Choroid plexus epithelial cell (primary cell): ENCODE measurements at regions not wholly inside any gene's neighbourhood (a gene's known extent, or its start where the extent isn't known, plus 50 kb on each side); places are given as distances from the start of the nearest gene placed in this dataset.
"Not testable (repeated sequence)": the region's sequence is repeated elsewhere in the genome, so short reads cannot be mapped to it uniquely, and the experiment has no call there.

Experiments
- DNase-seq: peaks from one replicate; pipeline ENCODE4 v3.0.0-alpha.2; 2010; ENCODE audit warnings: low read depth
- H3K4me3 ChIP-seq: 2 replicates; pipeline ENCODE4 v1.5.1; 2011; ENCODE audit warnings: low read depth, mild to moderate bottlenecking, control low read depth, low read length, moderate library complexity
- CTCF ChIP-seq: conservative IDR thresholded peaks from 2 replicates; pipeline ENCODE4 v1.5.1; 2011; ENCODE audit warnings: low read depth, mild to moderate bottlenecking, control low read depth, inconsistent platforms, low read length, moderate library complexity

- TF ChIP-seq CTCF, result no peak
These were observed 571.4 kb downstream of the HTR7 start for GRCh38 chr10:90286406-90286805.

GRCh38 chr10:90286941-90287340 lies 570.9 kb downstream of the HTR7 start:
- DNase-seq, result no peak
- H3K4me3 ChIP-seq, result no peak overlapping the region
- TF ChIP-seq CTCF, result no peak

More at GRCh38 chr10:90286406-90286805, 571.4 kb downstream of the HTR7 start:
- no peak overlapping the region for H3K4me3 ChIP-seq
- no peak for DNase-seq

DNA sequence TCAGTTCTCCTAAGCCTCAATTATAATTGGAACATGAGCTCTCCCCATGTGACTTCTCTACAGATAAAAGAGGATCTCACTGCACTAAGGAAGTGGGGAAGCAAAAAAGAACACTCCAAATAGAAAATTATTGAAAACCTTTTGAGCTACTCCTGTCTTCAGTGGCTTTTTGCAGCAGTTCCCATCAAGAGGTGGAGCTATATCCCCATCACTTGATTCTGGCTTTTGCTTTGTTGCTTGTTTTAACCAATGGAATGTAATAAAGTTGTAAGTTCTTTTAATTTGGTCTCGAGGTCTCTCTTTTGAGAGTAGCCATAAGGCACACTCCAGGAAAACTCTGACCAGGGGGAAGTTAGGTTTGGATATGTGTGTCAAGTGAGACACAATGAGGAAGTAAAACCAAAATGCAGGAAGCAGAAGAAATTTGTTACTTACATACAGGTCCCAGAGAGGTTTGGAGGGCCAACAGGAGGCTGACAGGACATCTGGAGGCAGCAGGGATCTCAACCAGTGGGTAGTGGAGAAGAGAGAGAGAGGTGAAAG lies 569.4 kb downstream of the HTR7 start:
- TF ChIP-seq CTCF, result peak; percentile 71
- peak; percentile 80 for DNase-seq
- H3K4me3 ChIP-seq, result no peak overlapping the region

DNA sequence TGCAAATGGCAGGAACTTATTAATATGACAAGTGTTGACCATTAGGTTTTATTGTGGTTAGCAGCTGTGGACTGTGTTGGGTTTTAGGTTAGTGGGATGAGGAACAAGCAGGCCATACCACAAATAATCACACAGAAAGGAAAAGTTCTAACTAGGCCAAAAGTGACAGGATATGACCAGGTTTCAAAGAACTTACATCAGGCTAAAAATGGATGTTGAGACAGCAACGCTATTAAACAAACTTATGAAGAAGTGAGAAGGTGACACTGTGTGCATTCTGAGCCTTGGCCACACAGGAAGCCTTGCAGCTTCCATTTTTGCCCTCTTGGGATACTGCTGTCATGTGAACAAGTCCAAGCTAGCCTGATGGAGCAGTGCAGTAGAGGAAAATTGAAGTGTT lies 568.8 kb downstream of the HTR7 start:
- H3K4me3 ChIP-seq, result no peak overlapping the region
- DNase-seq, result peak; percentile 67
- TF ChIP-seq CTCF, result no peak

GRCh38 chr10:90293616-90294015 lies 564.2 kb downstream of the HTR7 start:
- DNase-seq, result no peak
- no peak for TF ChIP-seq CTCF

DNA sequence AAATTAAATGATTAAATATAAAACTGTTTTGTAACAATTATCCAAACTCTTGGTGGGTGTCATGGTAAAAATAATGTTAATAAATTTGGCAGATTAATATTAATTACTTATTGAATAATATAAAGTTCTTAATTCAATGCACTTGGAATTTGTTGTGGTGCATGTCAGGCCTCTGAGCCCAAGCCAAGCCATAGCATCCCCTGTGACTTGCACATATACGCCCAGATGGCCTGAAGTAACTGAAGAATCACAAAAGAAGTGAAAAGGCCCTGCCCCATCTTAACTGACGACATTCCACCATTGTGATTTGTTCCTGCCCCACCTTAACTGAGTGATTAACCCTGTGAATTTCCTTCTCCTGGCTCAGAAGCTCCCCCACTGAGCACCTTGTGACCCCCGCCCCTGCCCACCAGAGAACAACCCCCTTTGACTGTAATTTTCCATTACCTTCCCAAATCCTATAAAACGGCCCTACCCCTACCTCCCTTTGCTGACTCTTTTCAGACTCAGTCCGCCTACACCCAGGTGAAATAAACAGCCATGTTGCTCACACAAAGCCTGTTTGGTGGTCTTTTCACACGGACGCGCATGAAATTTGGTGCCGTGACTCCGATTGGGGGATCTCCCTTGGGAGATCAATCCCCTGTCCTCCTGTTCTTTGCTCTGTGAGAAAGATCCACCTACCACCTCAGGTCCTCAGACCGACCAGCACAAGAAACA lies 562.9 kb downstream of the HTR7 start:
- H3K4me3 ChIP-seq, DNase-seq: not testable (repeated sequence)

More at GRCh38 chr10:90293616-90294015, 564.2 kb downstream of the HTR7 start:
- no peak overlapping the region for H3K4me3 ChIP-seq

DNA sequence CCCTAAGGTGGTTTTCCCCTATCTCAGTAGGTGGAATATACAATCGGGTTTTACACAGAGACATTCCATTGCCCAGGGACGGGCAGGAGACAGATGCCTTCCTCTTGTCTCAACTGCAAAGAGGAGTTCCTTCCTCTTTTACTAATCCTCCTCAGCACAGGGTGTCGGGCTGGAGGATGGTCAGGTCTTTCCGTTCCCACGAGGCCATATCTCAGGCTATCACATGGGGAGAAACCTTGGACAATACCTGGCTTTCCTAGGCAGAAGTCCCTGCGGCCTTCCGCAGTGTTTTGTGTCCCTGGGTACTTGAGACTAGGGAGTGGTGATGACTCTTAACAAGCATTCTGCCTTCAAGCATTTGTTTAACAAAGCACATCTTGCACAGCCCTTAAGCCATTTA lies 555.8 kb downstream of the HTR7 start:
- H3K4me3 ChIP-seq, DNase-seq: not testable (repeated sequence)

DNA sequence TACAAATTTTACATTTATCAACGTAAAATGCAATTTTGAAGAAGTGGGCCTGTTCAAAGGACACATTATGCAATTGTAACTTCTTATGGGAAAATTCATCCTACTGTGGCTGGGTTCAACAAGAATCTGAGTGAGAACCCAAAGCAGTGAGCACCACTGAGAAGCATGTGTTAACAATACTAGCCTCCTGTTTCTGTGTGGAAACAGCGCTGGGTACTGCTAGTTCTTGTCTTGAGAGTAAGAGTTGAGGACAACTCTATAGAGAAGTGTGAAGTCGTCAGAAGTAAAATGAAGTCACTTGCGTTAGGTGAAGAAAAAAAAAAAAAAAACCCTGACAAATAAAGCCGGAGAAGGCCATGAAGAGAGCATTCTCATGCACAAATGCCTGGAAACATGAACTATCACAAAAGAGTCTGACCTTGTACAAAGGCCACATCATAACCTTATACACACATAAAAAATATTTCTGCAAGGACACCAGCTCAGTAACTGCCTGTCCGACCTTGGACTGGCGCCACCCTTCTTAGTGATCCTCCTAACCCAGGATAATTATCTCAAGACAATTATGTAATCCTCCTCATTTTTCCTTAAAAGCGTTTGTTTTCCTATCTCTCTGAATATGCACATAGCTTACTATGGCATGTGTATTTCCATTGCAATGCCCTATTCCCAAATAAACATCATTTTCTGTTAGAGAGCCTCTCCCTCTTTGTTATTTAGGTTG lies 554.9 kb downstream of the HTR7 start:
- H3K4me3 ChIP-seq, result no peak overlapping the region
- DNase-seq, result no peak
- TF ChIP-seq CTCF, result no peak
